ENCODE measurements at regions not wholly inside any gene's neighbourhood (a gene's known extent, or its start where the extent isn't known, plus 50 kb on each side); places are given as distances from the start of the nearest gene placed in this dataset.
"Not testable (repeated sequence)": the region's sequence is repeated elsewhere in the genome, so short reads cannot be mapped to it uniquely, and the experiment has no call there.

- no peak overlapping the region for H3K27ac ChIP-seq
- TF ChIP-seq ZFX (IDR thresholded peaks at IDR 0.05), result no peak
- TF ChIP-seq, protein P1, sequence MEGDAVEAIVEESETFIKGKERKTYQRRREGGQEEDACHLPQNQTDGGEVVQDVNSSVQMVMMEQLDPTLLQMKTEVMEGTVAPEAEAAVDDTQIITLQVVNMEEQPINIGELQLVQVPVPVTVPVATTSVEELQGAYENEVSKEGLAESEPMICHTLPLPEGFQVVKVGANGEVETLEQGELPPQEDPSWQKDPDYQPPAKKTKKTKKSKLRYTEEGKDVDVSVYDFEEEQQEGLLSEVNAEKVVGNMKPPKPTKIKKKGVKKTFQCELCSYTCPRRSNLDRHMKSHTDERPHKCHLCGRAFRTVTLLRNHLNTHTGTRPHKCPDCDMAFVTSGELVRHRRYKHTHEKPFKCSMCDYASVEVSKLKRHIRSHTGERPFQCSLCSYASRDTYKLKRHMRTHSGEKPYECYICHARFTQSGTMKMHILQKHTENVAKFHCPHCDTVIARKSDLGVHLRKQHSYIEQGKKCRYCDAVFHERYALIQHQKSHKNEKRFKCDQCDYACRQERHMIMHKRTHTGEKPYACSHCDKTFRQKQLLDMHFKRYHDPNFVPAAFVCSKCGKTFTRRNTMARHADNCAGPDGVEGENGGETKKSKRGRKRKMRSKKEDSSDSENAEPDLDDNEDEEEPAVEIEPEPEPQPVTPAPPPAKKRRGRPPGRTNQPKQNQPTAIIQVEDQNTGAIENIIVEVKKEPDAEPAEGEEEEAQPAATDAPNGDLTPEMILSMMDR (conservative IDR thresholded peaks at IDR 0.05), result no peak
Observed at GRCh38 chr10:16030562-16030961, 170.3 kb upstream of the MINDY3 start.

DNA sequence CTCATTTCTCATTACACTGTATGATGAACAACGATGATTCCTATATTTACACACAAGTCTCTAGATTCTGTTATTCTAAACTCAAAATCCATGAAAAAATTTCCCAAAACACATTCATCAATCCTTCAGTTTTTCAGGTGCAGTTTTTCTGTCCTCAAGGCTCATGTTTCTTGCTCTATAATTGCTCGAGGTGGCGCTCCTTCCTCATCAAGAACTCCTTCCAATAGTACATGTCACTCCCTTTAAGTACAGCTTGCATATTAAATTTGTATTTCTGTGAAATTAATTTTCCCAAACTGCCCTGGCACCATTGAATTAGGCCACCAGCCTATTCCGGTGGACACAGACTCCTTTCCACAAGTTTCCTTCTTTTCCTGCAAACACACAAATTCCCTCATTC is 188.7 kb upstream of the MINDY3 start:
- TF ChIP-seq, protein P1 (conservative IDR thresholded peaks at IDR 0.05), result peak; percentile 45
- no peak for TF ChIP-seq ZFX (IDR thresholded peaks at IDR 0.05)
- no peak overlapping the region for H3K27ac ChIP-seq

GRCh38 chr10:16049782-16050181 is 189.5 kb upstream of the MINDY3 start:
- TF ChIP-seq ZFX (IDR thresholded peaks at IDR 0.05), result no peak
- TF ChIP-seq, protein P1 (conservative IDR thresholded peaks at IDR 0.05), result no peak
- no peak overlapping the region for H3K27ac ChIP-seq

- H3K27ac ChIP-seq, result no peak overlapping the region
- TF ChIP-seq, protein P1 (conservative IDR thresholded peaks at IDR 0.05), result no peak
- no peak for TF ChIP-seq ZFX (IDR thresholded peaks at IDR 0.05)
Observed at GRCh38 chr10:16063350-16063749, 203.0 kb upstream of the MINDY3 start.

GRCh38 chr10:16083551-16083950 is 223.2 kb upstream of the MINDY3 start:
- not testable (repeated sequence) for H3K27ac ChIP-seq

DNA sequence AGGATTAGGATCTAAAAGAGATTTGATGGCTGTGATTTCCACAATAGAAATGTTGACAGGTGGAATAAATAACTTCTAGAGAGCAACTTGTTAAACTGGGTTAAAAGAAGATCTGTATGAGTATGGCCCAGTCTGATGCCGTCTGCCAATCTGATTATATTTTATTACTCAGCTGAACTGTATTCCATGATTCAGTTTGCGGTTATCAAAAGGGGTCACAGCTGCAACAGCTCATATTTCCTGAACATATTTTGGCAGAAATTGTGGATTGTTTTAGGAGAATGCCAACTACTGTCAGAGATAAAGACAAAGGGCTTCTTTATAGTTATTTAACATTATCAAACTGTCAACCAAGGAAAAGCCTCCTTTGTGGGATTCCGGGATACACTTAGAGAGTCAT is 244.8 kb upstream of the MINDY3 start:
- H3K27ac ChIP-seq, result no peak overlapping the region
- TF ChIP-seq, protein P1 (conservative IDR thresholded peaks at IDR 0.05), result no peak
- TF ChIP-seq ZFX (IDR thresholded peaks at IDR 0.05), result no peak

GRCh38 chr10:16116404-16117304 is 256.3 kb upstream of the MINDY3 start:
- H3K27ac ChIP-seq, result no peak overlapping the region
- TF ChIP-seq, protein P1 (conservative IDR thresholded peaks at IDR 0.05), result peak; percentile 82
- TF ChIP-seq ZFX (IDR thresholded peaks at IDR 0.05), result no peak

DNA sequence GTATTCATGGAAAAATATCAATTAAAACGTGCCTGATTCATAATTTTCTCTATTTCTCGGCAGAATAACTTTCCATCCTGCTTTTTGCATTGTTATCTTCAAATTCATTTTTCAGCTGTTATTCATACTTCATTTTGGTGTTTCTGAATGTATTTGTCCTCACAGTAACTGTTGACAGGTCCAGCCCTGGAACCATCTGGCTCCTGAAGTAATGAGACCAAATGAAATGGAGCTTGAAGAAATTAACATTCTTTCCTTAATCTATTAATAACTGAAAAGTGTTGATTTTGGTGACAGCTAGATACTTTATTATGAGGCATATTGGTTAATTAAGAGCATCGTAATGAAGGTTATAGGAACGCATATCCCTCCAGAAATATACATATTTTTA is 257.0 kb upstream of the MINDY3 start:
- no peak for TF ChIP-seq ZFX (IDR thresholded peaks at IDR 0.05)
- TF ChIP-seq, protein P1 (conservative IDR thresholded peaks at IDR 0.05), result no peak
- no peak overlapping the region for H3K27ac ChIP-seq
